GM10266 (cell line): ENCODE measurements at regions not wholly inside any gene's neighbourhood (a gene's known extent, or its start where the extent isn't known, plus 50 kb on each side); places are given as distances from the start of the nearest gene placed in this dataset.

Experiments used
- DNase-seq: peaks from one replicate; pipeline ENCODE4 v3.0.0; 2012; ENCODE audit errors: extremely low spot score
- TF ChIP-seq, protein P1 (sequence below): IDR thresholded peaks from 2 replicates; pipeline ENCODE4 v1.5.1; 2012; ENCODE audit warnings: mild to moderate bottlenecking, low read depth; ENCODE audit not compliant: control insufficient read depth, insufficient read depth; ENCODE audit errors: missing control alignments

DNA sequence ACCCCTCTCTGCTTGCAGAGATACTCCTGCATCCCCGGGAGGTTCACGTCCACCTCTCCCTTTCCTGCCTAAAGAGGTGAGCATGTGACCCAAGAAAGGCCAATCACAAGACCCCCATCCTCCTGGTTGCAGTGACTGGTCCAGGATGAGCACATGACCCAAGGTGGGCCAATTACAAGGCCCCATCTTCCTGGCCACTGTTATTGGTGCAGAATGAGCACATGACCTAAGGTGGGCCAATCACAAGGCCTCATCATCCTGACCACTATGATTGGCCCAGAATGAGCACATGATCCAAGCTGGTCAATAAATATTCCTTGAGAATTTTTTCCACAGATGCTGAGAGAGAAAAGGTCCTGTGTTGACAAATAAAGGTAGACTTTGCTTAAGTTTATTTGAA is 350.7 kb downstream of the EFNB2 start:
- TF ChIP-seq, protein P1, sequence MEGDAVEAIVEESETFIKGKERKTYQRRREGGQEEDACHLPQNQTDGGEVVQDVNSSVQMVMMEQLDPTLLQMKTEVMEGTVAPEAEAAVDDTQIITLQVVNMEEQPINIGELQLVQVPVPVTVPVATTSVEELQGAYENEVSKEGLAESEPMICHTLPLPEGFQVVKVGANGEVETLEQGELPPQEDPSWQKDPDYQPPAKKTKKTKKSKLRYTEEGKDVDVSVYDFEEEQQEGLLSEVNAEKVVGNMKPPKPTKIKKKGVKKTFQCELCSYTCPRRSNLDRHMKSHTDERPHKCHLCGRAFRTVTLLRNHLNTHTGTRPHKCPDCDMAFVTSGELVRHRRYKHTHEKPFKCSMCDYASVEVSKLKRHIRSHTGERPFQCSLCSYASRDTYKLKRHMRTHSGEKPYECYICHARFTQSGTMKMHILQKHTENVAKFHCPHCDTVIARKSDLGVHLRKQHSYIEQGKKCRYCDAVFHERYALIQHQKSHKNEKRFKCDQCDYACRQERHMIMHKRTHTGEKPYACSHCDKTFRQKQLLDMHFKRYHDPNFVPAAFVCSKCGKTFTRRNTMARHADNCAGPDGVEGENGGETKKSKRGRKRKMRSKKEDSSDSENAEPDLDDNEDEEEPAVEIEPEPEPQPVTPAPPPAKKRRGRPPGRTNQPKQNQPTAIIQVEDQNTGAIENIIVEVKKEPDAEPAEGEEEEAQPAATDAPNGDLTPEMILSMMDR: no peak
- DNase-seq: no peak

DNA sequence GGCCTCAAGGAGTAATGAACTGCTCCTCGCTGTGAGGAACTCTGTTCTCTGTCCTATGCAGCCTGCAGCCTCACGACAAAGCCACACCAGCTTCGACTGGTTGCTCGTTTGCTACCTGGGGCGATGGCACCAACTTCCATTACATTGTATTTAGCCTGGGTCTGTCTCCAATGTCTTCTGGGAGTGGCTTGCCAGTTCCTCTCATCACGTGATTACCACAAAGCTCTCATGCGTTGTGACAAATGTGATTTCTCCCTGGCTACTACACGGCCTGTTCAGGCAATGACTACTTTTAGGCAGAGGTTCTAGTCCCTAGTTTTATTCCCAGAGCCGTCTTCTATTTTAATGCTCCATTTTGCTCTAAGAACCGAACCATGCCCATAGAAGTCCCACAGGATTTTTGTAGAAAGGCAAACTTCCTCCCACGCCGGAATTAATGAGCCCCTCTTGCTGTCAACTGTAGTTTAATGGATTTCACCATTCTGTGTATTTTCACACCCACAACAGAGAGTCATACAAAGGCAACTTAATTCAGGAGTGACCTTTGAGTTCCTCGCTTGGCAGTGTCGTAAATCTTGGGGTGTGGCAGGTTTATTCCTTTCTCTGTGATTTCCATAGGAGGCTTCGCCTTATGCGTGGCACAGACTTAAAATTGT is 351.9 kb downstream of the EFNB2 start:
- DNase-seq: no peak
- TF ChIP-seq, protein P1: no peak

DNA sequence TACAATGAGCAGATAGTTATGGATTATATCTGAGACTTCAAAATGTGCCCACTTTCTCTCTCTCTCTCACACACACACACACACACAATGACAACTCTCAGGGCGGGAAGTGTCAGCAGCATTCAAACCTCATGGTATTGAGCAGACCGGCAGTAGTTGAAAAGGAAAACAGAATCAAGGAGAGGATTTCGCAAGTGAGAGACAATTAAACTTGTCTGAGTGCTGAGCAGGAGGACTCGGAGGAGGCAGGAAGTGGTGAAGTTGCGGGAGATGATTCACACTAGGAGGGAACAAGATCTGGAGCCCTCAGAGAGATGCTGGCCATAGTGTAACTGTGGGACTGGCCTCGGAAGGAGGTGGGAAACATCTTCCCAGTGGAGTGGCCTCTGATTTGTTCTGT is 353.1 kb downstream of the EFNB2 start:
- TF ChIP-seq, protein P1: no peak
- DNase-seq: no peak

DNA sequence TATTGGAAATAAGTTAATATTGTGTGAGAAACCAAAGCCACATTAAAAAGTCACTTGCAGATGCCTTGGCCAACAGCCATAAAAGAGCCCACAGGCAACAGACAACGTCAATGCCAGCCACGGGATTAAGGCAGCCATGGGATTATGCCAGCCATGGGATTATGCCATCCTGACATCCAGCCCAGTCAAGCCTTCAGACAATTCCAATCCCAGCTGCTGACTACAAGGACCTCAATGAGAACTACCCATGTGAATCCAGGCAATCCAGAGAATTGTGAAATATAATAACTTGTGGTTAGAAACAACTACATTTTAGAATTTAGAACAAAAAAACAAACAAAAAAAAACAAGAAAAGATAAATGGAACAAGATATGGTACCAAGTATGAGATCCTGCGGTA is 356.6 kb downstream of the EFNB2 start:
- TF ChIP-seq, protein P1: no peak
- DNase-seq: no peak

DNA sequence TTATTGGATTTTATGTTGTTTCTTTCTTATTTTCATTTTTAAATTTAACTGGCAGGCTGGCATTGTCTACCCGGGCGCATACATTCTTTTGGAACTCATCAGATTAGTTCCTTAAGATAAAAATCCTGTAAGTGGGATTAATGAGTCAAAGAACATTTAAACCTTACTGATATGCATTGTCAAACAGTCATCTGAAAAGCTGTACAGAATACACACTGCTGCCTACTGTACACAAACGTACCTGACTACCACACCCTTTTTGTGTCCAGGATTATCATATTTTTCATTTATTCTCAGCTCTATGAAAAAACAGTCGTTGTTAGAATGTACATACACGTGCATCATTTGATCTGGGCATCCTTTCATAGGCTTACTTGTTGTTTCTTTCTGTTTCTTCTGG is 358.3 kb downstream of the EFNB2 start:
- DNase-seq: no peak
- TF ChIP-seq, protein P1: no peak

DNA sequence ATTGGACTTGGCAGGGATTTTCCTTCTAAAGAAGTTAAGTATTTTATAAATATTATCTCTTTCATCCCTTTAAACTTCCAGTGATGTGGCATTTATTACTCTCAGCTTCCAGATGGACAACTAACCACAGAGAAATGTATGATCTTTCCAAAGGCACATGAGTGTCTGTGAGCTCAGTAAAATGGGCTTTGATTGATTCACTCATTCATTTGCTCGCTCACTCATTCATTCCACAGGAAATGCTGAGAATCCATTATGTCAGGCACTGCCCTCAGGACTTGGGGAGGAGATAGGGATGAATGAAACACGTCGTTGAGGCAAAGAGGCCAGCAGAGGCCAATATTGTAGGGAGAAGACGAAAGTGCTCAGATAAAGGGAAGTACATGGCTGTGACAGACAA is 359.3 kb downstream of the EFNB2 start:
- DNase-seq: no peak
- TF ChIP-seq, protein P1: no peak

DNA sequence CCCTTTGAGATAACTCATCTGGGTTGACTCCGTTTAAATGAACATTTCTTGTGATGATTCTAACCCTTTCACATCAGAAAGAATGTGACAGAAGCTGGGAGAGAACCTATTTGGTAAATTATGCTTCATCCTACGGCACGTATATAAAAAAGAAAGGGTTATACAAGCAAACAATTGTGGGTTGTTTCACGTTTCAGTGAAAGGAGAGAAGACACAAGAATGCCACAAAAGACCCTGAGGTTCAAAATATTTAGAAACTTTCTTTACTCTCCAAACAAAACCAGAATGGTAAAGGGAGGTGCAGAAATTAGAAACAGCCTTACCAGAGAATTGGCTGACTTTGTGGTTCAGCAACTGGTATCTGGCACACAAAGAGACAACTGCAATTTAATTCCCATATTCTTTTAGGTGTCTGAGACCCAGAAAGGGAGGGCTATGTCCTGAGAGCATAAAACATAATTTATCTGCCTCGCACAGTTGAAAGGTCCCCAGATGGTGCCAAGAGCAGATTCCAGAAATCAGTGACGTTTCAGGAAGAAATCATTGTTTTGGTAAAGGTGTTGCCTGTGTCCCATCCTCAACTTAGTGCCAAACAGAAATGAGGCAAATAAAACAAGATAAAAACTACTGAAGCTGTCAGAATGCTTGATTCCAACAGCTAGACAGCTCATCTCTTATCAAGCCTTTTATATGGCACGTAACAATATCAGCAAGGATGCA is 361.4 kb downstream of the EFNB2 start:
- TF ChIP-seq, protein P1: no peak

More for the DNA sequence above, 361.4 kb downstream of the EFNB2 start:
- no peak for DNase-seq
